Fibroblast of lung (primary cell): ENCODE measurements at regions not wholly inside any gene's neighbourhood (a gene's known extent, or its start where the extent isn't known, plus 50 kb on each side); places are given as distances from the start of the nearest gene placed in this dataset.

Experiments used
- EZH2 ChIP-seq: IDR thresholded peaks from 2 replicates; pipeline ENCODE4 v1.5.1; 2012; ENCODE audit warnings: low read length, control low read depth, mild to moderate bottlenecking; ENCODE audit errors: missing control alignments
- TF ChIP-seq, protein P1 (sequence below), 2 donors: IDR thresholded peaks in 1 of 2; conservative IDR thresholded peaks in 1 of 2; 1 replicate in 1 of 2; 2 replicates in 1 of 2; pipeline ENCODE4 v1.5.1; 2011 to 2012; ENCODE audit warnings: low read length in 2 of 2, control low read depth in 1 of 2, inconsistent platforms in 1 of 2, low read depth in 1 of 2, mild to moderate bottlenecking in 1 of 2

DNA sequence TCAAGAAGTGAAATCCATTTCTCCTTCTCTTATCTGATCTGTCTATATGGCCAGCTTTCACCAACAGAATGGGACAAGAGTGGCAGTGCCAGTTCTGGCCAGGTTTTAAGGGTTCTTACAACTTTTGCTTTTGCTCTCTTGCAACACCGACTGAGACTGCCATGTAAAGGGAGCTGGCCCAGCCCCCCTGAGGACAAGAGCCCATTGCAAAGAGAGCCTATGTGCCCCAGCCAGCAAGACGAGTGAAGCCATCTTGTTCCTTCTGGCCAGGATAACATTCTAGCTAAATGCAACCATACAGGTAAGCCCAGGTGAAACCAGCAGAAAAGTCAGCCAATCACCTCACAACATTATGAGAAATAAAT lies 101.0 kb upstream of the RND3 start:
- TF ChIP-seq EZH2: no peak
- TF ChIP-seq, protein P1, sequence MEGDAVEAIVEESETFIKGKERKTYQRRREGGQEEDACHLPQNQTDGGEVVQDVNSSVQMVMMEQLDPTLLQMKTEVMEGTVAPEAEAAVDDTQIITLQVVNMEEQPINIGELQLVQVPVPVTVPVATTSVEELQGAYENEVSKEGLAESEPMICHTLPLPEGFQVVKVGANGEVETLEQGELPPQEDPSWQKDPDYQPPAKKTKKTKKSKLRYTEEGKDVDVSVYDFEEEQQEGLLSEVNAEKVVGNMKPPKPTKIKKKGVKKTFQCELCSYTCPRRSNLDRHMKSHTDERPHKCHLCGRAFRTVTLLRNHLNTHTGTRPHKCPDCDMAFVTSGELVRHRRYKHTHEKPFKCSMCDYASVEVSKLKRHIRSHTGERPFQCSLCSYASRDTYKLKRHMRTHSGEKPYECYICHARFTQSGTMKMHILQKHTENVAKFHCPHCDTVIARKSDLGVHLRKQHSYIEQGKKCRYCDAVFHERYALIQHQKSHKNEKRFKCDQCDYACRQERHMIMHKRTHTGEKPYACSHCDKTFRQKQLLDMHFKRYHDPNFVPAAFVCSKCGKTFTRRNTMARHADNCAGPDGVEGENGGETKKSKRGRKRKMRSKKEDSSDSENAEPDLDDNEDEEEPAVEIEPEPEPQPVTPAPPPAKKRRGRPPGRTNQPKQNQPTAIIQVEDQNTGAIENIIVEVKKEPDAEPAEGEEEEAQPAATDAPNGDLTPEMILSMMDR (conservative IDR thresholded peaks at IDR 0.05 in 1 of 2, IDR thresholded peaks at IDR 0.05 in 1 of 2; ENCODE audit: low read depth in 1 of 2, low read length in 2 of 2): no peak
